ENCODE measurements at regions not wholly inside any gene's neighbourhood (a gene's known extent, or its start where the extent isn't known, plus 50 kb on each side); places are given as distances from the start of the nearest gene placed in this dataset.
"Not testable (repeated sequence)": the region's sequence is repeated elsewhere in the genome, so short reads cannot be mapped to it uniquely, and the experiment has no call there.

DNA sequence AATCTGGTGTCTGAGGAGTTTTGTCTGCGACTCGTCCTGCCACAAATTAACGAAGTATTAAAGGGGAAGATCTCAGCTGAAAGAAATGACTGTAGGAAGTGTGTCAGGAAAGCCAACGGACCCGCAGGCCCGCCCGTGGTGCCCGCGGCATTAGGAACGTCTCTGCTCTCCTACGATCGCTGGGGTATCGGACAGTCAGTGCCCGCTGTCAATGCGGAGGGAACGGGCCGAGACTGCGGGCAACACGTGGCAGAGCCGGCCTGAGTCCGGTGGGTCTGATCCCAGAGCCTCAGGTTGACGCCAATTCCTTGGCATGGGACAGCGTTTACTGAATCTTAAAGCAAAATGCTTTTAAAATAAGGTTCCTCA, 128.7 kb downstream of the KBTBD2 start:
- DNase-seq (ENCODE audit: low read depth): no peak

DNA sequence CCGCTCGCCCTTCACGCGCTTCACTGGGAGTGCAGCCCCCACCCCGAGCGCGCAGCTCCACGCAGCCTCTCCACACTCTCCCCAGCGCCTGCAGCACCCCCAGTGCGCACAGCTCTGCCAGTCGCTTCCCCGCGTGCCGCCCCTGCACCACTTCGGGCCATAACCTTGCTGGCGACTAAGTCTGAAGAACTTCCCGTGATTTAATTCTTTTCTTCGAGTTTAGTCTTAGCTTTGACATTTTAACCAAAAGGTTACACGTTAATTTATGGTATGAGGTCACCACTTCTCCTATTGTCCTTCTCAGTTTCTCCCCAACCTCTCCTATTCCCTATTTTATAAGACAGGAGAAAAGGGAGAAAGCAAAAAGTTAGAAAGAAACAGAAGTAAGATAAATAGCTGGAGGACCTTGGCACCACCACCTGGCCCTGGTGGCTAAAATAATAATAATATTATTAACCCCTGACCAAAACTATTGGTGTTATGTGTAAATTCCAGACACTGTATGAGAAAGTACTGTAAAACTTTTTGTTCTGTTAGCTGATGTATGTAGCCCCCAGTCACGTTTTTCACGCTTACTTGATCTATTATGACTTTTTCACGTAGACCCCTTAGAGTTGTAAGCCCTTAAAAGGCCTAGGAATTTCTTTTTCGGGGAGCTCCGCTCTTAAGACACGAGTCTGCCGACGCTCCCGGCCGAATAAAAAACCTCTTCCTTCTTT, 129.2 kb downstream of the KBTBD2 start:
- DNase-seq (ENCODE audit: low read depth): not testable (repeated sequence)

DNA sequence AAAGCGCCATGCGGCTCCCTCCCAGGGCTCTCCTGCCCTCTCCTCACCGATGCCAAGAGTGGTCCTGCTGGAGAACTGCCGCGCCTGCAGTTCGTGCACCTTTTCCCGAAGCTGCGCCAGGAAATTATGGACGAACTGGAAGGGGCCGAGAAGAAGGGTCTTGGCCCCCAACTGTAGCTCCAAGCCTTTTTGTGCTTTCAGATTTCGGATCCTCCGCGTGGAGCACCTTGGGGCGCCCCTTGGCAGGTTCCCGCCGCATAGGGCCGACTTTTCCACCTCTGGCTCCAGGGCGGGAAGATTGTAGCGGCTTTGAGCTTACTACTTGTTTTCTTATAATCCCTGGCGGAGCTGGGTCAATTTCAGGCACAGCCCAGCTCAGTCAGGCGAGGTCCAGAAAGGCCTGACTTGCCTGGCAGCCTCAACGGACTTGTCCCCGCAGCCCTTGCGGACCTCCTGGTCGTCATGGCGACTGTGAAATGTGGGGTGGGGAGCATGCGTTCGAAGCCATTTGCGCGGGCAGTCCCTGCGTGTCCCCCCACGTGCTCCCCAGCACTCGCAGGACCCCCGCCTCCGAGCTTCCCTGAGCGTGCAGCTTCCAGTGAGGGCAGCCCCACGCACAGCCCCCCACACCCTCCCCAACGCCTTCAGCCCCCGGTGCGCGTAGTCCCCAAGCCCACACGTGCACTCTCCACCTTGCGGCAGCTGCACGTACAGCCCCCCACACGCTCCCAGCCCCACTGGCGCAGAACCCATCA, 129.9 kb downstream of the KBTBD2 start:
- DNase-seq (ENCODE audit: low read depth): no peak

DNA sequence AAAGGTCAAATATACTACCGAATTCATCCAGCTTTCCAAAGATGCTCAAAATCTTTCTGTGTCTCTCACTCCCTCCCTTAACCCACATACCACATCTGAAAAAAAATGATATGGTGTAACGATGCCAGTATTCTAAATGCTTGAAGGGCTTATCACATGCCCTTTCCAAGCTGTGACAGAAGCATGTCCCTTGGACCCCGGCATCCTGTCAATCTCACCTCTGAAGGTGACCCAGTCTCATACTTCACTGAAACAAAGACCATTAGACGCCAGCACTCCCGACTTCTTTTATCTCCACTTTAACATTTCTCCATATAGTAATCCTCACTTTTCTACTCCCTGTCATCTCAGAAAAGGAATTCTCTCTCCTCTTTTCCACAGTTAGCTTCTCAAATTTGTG, 130.8 kb downstream of the KBTBD2 start:
- DNase-seq (ENCODE audit: low read depth): not testable (repeated sequence)

DNA sequence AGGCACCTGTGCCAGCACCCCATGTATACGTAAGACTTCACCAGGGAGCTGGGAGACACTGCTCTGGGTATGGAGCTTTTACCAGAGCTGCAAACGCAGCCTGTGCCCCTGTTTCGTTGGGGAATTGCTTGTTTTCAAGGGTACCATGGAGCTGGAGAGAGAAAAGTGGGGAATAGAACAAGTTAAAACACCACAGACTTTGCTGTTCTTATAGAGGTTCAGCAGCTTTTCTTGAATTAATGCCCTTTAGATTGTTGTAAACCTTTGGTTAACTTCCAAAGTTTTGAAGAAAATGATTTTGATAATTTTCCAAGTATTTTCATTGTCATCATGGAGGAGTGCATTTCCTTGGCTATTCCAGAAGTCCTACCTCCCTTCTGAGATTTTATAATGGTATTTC, 131.7 kb downstream of the KBTBD2 start:
- DNase-seq (ENCODE audit: low read depth): not testable (repeated sequence)

DNA sequence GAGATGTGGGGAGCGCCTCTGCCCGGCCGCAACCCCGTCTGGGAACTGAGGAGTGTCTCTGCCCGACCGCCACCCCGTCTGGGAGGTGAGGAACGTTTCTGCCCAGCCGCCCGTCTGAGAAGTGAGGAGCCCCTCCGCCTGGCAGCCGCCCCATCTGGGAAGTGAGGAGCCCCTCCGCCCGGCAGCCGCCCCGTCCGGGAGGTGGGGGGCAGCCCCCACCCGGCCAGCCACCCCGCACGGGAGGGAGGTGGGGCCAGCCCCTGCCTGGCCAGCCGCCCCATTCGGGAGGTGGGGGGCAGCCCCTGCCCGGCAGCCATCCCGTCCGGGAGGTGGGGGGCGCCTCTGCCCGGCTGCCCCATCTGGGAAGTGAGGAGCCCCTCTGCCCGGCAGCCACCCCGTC, 137.7 kb downstream of the KBTBD2 start:
- DNase-seq (ENCODE audit: low read depth): not testable (repeated sequence)

DNA sequence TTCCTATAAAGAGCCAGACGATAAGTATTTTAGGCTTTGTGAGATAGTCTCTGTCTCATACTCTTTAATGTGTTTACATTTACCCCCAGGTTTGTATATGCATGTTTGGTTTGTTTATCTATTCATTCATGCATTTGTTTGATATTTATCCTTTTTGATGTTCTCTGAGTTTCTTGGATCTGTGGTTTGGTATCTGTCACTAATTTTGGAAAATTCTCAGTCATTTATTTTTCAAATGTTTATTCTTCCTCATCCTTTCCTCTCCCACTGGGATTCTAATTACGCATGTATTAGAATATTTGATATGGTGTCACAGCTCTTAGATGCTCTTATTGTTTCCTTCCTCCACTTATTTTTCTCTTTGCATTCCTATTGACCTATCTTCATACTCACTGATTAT, 143.2 kb downstream of the KBTBD2 start:
- DNase-seq (ENCODE audit: low read depth): not testable (repeated sequence)

DNA sequence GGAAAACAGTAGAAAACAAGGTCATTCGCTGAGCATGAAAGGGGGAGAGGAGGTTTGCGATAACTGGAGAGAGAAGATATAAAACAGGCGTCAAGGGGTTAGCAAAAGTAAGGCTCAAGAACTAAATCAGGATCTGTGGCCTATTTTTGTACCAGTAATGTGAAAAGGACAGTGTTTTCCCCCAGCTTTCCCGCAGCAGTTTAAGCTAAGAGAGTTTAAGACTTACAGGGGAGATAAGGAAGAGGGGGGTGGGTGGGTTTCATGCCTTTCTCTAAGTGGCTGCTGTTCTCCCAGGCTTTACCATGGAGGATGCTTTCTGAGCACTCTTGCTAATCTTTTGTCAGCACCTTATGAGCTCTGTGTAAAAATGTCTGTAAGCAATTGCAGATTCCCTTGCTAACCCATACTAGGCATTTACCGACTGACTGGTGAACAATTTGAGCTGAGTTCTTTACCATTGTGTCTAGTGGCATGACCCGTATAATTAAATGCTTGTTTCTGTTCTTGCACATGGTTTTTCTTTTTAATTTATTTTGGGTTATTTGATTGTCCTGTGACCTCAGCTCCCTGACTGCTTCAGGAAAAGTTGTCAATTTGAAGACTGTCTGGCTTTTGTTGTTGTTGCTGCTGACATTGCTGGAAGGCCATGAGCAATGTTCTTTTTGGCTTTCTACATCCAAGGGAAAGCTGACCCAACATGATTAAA, 144.0 kb downstream of the KBTBD2 start:
- DNase-seq (ENCODE audit: low read depth): not testable (repeated sequence)

DNA sequence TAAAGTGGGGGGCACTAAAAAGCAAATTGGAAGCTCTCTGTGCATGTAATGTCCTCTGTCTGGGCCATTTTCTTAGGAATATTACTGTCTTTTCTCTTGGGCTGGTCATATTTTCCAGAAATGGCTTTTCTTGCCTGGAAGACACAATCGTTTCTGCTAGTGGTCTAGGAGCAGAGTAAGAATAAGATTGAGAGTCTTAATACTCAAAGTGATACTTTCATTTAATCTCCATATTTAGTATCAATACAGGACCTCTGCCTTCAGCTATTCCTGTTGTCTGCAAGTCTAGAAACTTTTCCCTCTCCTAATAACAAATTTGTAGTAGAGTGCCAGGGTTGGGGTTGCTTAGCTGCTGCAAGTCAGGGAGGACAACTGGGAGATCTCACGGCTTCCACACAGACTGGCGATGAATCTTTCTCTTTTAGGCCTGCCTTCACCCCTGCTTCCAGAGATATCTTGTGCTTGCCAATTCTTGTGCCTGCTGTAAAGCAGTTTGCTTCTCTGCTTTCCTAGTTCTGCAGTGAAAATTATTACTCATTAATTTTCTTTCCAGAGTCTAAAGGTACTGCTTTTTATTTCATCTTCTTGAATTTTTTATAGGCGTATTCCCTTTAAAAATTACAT, 149.6 kb downstream of the KBTBD2 start:
- not testable (repeated sequence) for DNase-seq (ENCODE audit: low read depth)

DNA sequence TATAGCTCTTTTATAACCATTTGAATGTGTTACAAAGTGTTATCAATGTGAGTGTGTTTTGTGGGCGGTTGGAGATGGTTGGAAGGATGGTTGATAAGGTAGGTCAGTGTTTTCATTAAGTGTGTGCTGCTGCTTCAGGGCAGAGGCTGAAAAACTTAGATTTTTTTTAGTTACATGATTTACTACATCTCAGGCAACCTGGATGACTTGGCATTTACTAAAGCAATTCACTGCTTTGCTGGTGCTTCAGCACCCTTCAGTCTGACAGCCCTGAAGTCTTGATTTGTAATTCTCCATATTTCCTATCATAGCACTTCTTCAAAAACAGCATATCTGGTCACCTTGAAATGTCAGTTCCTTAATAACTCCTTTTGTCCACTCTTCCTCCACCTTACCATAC, 151.8 kb downstream of the KBTBD2 start:
- DNase-seq (ENCODE audit: low read depth): not testable (repeated sequence)

DNA sequence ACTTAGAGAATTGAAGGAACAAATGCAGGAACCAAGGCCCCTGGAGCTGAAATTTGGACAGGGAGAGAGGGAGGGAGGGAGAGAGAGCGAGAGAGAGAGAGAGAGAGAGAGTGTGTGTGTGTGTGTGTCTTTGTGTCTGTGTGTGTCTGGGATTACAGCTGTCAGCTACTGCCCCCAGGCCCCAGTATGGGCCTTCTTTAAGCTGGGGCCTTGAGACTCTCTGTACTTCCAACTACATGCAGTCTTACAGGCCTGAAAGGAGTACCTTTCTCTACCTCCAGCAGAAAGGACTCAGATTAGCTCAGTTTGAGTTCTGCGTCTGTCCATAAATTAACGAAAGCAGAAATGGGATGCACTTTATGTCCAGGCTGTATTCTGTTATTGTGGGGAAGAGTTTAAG, 153.2 kb downstream of the KBTBD2 start:
- DNase-seq (ENCODE audit: low read depth): not testable (repeated sequence)

DNA sequence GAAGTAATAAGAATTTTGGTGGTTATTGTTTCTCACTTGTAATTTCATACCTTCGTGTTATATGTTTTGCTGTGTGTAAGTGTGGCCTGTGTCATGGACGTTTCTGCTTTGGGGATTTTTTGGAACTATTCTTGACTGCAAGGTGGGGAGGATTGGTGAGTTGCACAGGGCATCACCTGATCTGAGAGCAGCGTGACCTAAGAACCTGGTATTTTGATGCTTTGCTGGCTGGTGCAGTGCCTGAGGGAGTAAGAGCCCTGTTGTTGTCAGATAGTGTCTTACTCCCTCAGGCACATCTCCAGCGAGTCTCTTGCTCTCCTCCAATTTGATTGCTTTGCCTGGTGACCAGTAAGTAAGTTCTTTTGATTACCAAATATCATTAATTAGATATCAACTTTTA, 158.8 kb downstream of the KBTBD2 start:
- not testable (repeated sequence) for DNase-seq (ENCODE audit: low read depth)

DNA sequence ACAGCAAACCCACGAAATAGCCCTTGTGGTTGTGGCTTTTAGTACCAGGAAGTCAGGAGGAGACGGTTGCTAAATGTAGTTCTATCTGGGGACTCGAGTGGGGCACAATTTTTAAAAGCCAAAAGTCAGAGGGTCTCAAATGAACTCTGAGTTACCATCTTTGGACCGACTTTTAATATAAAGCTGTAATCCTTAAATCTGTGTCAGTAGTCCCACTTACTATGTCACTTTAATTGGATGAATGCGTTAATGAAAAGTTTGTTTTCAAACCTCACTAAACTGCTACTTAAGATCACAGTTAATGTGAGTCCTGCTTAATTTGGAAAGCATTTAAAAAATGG, 162.3 kb downstream of the KBTBD2 start:
- not testable (repeated sequence) for DNase-seq (ENCODE audit: low read depth)

DNA sequence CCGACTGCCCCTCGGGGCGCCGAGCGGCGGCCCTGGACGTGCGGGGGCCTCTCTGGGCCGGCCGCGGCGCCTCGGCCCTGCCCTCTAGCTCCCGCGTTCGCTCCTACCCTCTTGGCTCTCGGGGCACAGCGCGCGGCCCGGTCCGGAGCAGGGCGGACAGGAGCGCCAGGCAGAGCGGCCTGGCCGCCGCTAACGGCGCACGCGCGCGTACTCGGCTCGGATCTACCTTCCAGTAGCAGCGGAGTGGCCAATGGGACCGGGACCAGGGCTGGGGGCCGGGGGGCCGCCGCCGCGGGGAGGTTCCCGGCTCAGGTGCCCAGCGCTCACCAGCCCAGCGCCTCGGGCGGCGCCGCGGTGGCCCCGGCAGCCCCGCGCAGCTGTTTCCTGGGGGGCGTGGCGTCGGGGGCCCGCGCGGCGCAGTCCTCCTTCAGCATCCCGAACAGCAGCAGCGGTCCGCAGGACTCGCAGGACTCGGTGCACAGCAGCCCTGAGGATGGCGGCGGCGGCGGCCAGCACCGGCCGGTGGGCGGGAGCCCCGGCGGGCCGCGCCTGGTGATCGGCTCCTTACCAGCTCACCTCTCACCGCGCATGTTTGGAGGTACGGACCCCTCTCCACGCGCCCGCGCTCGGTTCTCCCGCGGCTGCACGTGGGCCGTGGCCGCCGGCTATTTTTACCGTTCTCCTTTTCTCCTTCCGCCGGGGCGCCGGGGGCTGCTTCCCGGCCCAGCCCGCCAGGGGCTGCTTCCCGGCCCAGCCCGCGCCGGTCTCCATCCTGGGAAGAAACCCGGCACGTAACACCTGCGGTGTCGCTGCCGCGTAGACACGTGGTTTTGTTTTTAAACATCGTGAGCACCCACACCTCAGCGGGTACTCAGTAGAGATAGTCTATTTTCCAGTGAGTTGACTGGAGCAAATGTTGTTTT, 162.9 kb downstream of the KBTBD2 start:
- peak; percentile 70 for DNase-seq (ENCODE audit: low read depth)

DNA sequence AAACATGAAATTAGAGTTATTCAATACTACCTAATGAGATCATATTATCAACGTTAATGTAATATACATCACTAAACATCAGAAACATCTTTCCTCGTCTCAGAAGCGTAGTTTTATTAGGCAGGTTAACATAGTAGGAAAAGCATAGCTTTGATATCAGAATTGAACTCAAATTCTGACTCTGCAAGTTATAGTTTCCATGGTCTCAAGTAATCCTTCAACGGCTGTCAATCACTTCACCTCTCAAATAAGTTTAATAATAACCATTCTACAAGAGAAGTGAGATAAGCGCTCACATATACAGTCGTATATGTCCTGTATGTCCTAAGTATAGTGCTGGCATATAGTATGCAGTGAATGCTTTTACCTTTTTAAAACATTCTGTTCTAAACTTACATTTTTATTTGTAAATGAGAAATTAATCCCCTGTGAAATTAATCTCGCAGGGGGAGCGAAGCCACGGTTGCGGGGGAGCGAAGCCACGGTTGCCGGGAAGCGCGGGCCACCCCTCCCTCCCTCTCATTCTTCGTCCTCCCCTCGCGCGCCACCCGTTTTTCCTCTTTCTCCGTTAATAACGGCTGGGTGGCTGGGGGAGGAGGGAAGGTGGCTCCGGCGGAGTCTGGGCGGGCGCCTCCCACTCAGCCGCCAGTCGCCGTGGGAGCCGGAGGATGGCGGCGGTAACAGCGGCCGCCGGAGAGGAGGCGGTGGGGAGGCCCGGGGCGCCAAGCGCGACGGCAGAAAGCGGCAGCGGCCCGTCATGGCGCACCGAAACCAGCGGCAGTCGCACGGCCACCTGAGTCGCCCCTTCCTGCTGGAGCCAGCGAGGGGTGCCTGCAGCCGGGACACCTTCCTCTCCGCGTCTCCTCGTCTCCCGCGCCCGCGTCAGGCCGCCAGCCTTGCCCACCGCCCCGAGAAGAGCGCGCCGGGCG, 163.8 kb downstream of the KBTBD2 start:
- DNase-seq (ENCODE audit: low read depth): peak; percentile 55

DNA sequence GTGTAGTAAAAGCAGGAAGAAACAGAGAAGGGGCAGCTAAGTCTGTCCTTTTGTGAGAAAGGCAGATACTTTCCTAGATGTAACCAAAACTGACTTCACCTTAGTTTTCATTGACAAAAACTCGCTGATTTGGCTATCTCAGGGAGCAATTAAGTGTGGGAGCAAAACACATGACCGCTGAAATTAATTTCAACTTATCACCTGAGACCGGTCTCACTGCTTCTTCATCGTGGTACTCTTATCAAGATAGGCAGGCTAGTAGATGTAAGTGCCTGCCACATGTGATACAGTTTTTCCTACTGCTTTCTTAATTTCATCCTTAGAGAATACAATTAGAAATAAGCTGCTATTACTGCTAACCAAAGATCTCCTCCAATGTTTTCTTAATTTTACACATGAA, 168.7 kb downstream of the KBTBD2 start:
- DNase-seq (ENCODE audit: low read depth): not testable (repeated sequence)

DNA sequence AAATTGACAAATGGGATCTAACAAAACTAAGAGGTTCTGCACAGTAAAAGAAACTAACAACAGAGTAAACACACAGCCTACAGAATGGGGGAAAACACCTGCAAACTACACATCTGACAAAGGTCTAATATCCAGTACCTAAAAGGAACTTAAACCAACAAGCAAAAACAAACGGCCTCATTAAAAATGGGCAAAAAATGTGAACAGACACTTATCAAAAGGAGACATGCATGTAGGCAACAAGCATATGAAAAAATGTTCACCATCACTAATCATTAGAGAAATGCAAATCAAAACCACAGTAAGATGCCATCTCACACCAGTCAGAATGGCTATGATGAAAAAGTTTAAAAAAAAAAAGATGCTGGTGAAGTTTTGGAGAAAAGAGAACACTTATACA, 197.4 kb downstream of the KBTBD2 start:
- DNase-seq (ENCODE audit: low read depth): no peak

DNA sequence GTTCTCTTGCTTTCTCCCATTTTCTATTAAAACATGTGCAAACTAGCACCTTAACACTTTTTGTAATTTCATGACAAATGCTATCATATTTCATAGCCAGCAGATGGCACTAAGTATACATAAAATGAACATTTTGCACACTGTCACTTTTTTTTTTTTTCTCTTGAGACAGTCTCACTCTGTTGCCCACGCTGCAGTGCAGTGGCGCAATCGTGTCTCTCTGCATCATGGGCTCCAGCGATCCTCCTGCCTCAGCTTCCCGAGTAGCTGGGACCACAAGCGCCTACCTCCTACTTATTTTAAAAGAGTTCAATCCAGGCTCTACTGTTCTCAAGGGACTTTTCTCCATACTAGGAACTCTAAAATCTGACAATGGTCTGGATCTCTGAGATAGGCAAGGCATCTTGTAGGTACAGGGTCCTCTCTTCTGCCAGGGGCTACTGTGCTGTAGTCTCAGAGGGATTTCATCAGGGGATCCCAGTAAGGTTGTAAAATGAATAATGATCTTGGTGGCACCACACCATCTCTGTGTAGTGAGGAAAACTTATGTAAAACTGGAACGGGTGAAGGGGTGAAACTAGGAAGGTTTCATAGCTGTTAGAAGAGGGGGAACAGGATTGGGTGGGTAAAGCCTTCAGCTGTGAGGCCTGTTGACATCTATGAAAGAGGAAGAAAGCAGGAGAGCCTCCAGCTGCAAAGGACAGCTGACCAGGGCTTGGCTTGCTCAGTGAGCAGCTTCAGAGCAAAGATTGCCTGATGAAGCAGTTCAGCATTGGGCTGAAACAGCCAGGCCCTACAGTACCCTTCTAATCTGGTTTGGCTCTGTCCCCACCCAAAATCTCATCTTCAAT, 196.9 kb downstream of the AVL9 start:
- DNase-seq (ENCODE audit: low read depth): peak; percentile 50

DNA sequence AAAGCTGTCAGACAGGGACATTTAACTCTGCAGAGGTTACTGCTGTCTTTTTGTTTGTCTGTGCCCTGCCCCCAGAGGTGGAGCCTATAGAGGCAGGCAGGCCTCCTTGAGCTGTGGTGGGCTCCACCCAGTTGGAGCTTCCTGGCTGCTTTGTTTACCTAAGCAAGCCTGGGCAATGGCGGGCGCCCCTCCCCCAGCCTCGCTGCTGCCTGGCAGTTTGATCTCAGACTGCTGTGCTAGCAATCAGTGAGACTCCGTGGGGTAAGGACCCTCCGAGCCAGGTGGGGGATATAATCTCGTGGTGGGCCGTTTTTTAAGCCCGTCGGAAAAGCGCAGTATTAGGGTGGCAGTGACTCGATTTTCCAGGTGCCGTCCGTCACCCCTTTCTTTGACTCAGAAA, 192.8 kb downstream of the AVL9 start:
- DNase-seq (ENCODE audit: low read depth): not testable (repeated sequence)

DNA sequence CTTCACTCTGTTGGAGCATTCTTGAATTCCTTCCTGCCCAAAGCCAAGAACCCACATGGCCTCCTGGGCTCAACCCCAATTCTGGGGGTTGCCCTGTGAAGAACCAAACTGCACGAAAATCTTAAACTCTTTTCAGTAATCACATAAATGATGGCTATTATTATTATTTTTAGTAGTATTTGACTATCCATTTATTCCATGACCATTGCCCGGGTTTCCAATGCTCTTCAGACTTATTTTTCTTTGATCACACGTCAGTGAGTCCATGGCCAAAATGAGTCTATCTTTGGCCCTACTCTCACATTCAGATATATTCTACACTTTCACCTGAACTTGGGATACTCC, 185.9 kb downstream of the AVL9 start:
- no peak for DNase-seq (ENCODE audit: low read depth)

Measured in EH (cell line).